GM21381 (cell line): ENCODE measurements at regions not wholly inside any gene's neighbourhood (a gene's known extent, or its start where the extent isn't known, plus 50 kb on each side); places are given as distances from the start of the nearest gene placed in this dataset.
"Not testable (repeated sequence)": the region's sequence is repeated elsewhere in the genome, so short reads cannot be mapped to it uniquely, and the experiment has no call there.

Experiments
- ATAC-seq: cut with Tn5 transposase; IDR thresholded peaks from one replicate; pipeline ENCODE4 v1.9.1; 2021; ENCODE audit warnings: mild to moderate bottlenecking, moderate library complexity; ENCODE audit not compliant: unreplicated experiment

GRCh38 chr6:140201787-140202458 lies 827.5 kb upstream of the CITED2 start:
- no peak for ATAC-seq

GRCh38 chr6:140193269-140193668 lies 818.8 kb upstream of the CITED2 start:
- no peak for ATAC-seq

GRCh38 chr6:140192018-140192417 lies 817.6 kb upstream of the CITED2 start:
- ATAC-seq, result no peak

- not testable (repeated sequence) for ATAC-seq
Observed at GRCh38 chr6:140189263-140189662, 814.8 kb upstream of the CITED2 start.

- ATAC-seq, result no peak
Observed at GRCh38 chr6:140185991-140186390, 811.5 kb upstream of the CITED2 start.

GRCh38 chr6:140183881-140184280 lies 809.4 kb upstream of the CITED2 start:
- no peak for ATAC-seq

- ATAC-seq, result no peak
Observed at GRCh38 chr6:140182821-140183220, 808.4 kb upstream of the CITED2 start.

GRCh38 chr6:140181876-140182275 lies 807.4 kb upstream of the CITED2 start:
- no peak for ATAC-seq

- ATAC-seq, result no peak
Observed at GRCh38 chr6:140180306-140180705, 805.9 kb upstream of the CITED2 start.

- no peak for ATAC-seq
Observed at GRCh38 chr6:140178935-140179334, 804.5 kb upstream of the CITED2 start.

GRCh38 chr6:140178520-140178919 lies 804.1 kb upstream of the CITED2 start:
- ATAC-seq, result no peak

GRCh38 chr6:140176306-140176705 lies 801.9 kb upstream of the CITED2 start:
- ATAC-seq, result no peak

GRCh38 chr6:140175486-140175885 lies 801.0 kb upstream of the CITED2 start:
- ATAC-seq, result no peak

- no peak for ATAC-seq
Observed at GRCh38 chr6:140174524-140174923, 800.1 kb upstream of the CITED2 start.

GRCh38 chr6:140168365-140168764 lies 793.9 kb upstream of the CITED2 start:
- ATAC-seq, result no peak

GRCh38 chr6:140160909-140161308 lies 786.5 kb upstream of the CITED2 start:
- no peak for ATAC-seq

- ATAC-seq, result no peak
Observed at GRCh38 chr6:140160494-140160893, 786.0 kb upstream of the CITED2 start.

GRCh38 chr6:140156131-140156530 lies 781.7 kb upstream of the CITED2 start:
- ATAC-seq, result no peak

GRCh38 chr6:140155451-140156126 lies 781.1 kb upstream of the CITED2 start:
- ATAC-seq, result no peak

- ATAC-seq, result no peak
Observed at GRCh38 chr6:140153703-140154102, 779.3 kb upstream of the CITED2 start.

- not testable (repeated sequence) for ATAC-seq
Observed at GRCh38 chr6:140147825-140148814, 773.7 kb upstream of the CITED2 start.
